ENCODE measurements at regions not wholly inside any gene's neighbourhood (a gene's known extent, or its start where the extent isn't known, plus 50 kb on each side); places are given as distances from the start of the nearest gene placed in this dataset.

DNA sequence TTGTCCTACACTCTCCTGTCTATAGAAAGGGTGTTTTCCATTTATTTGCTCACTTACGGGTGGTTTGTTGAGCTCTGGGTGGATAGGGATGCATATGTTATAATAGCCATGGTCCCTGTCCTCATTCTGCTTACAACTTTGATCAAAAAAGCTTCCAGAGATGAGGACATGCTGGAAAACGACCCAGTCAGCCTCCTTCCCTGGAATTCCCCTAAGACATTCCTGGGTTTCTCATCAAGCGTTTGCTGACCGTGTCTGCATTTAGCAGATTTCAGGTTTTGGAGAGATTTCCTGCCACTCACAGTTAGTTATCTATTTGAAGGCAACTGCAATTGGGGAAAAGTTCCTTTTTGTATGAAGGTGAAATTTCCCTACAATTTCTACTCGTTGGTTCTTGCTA lies 152.8 kb upstream of the AFDN start:
- Histone ChIP-seq H3K9me3 (ENCODE audit: low read length) (no peaks in the 10 kb centered on the region), H3K9me2 (ENCODE audit: insufficient read depth, low read length) (no peaks in the 10 kb centered on the region), H3K36me3 (ENCODE audit: insufficient read depth, low read length) (no peaks in the 10 kb centered on the region), H3K4me3 (ENCODE audit: low read length) (no peak overlapping the region), H3F3A (ENCODE audit: insufficient read depth, low read length, poor library complexity, severe bottlenecking) (no peaks in the 10 kb centered on the region), H3K27ac (ENCODE audit: low read length) (no peak overlapping the region), H3K79me2 (replicated peaks; ENCODE audit: insufficient read depth, low read length) (peaks cover 3% of the 10 kb centered on the region), H4K20me1 (ENCODE audit: insufficient read depth) (no peaks in the 10 kb centered on the region), H3K4me2 (ENCODE audit: low read length) (no peak overlapping the region), H2AFZ (ENCODE audit: low read depth, low read length) (no peak overlapping the region), H3K9ac (ENCODE audit: low read length) (no peak overlapping the region), H3K27me3 (ENCODE audit: insufficient read depth, low read depth, low read length) (no peaks in the 10 kb centered on the region)
- TF ChIP-seq, protein P1, sequence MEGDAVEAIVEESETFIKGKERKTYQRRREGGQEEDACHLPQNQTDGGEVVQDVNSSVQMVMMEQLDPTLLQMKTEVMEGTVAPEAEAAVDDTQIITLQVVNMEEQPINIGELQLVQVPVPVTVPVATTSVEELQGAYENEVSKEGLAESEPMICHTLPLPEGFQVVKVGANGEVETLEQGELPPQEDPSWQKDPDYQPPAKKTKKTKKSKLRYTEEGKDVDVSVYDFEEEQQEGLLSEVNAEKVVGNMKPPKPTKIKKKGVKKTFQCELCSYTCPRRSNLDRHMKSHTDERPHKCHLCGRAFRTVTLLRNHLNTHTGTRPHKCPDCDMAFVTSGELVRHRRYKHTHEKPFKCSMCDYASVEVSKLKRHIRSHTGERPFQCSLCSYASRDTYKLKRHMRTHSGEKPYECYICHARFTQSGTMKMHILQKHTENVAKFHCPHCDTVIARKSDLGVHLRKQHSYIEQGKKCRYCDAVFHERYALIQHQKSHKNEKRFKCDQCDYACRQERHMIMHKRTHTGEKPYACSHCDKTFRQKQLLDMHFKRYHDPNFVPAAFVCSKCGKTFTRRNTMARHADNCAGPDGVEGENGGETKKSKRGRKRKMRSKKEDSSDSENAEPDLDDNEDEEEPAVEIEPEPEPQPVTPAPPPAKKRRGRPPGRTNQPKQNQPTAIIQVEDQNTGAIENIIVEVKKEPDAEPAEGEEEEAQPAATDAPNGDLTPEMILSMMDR (IDR thresholded peaks at IDR 0.05; ENCODE audit: poor library complexity, severe bottlenecking), result no peak
- TF ChIP-seq EP300 (conservative IDR thresholded peaks at IDR 0.05; ENCODE audit: poor library complexity, severe bottlenecking), result no peak
- TF ChIP-seq, protein P2, sequence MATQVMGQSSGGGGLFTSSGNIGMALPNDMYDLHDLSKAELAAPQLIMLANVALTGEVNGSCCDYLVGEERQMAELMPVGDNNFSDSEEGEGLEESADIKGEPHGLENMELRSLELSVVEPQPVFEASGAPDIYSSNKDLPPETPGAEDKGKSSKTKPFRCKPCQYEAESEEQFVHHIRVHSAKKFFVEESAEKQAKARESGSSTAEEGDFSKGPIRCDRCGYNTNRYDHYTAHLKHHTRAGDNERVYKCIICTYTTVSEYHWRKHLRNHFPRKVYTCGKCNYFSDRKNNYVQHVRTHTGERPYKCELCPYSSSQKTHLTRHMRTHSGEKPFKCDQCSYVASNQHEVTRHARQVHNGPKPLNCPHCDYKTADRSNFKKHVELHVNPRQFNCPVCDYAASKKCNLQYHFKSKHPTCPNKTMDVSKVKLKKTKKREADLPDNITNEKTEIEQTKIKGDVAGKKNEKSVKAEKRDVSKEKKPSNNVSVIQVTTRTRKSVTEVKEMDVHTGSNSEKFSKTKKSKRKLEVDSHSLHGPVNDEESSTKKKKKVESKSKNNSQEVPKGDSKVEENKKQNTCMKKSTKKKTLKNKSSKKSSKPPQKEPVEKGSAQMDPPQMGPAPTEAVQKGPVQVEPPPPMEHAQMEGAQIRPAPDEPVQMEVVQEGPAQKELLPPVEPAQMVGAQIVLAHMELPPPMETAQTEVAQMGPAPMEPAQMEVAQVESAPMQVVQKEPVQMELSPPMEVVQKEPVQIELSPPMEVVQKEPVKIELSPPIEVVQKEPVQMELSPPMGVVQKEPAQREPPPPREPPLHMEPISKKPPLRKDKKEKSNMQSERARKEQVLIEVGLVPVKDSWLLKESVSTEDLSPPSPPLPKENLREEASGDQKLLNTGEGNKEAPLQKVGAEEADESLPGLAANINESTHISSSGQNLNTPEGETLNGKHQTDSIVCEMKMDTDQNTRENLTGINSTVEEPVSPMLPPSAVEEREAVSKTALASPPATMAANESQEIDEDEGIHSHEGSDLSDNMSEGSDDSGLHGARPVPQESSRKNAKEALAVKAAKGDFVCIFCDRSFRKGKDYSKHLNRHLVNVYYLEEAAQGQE (IDR thresholded peaks at IDR 0.05; ENCODE audit: borderline replicate concordance), result no peak
- no peak for TF ChIP-seq MXI1 (conservative IDR thresholded peaks at IDR 0.05; ENCODE audit: poor library complexity, severe bottlenecking)

DNA sequence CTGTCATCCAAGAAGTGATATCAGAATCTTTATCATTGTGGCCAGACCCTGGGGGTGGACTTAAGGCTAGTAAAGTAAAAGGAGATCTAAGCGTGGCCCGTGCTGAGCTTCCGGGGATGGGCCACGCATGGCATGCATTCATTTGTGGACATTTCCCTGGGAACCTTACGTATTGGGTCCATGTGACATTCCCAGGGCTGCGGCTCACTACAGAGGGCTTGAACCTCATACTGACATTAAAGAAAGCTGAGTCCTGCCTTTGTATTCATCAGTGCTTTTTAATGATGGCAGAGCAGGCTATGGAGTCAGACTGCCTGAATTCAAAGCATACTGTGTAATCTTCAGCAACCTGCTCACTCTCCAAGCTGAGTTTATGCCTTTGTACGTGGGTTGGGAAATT lies 152.2 kb upstream of the AFDN start:
- no peaks in the 10 kb centered on the region for H3K9me3 ChIP-seq (ENCODE audit: low read length)
- H4K20me1 ChIP-seq (ENCODE audit: insufficient read depth), result no peaks in the 10 kb centered on the region
- no peak overlapping the region for H3K9ac ChIP-seq (ENCODE audit: low read length)
- H3K79me2 ChIP-seq (replicated peaks; ENCODE audit: insufficient read depth, low read length), result peaks cover 3% of the 10 kb centered on the region
- no peaks in the 10 kb centered on the region for H3K27me3 ChIP-seq (ENCODE audit: insufficient read depth, low read depth, low read length)
- no peak overlapping the region for H2AFZ ChIP-seq (ENCODE audit: low read depth, low read length)
- no peak overlapping the region for H3K4me2 ChIP-seq (ENCODE audit: low read length)
- H3K4me3 ChIP-seq (ENCODE audit: low read length), result no peak overlapping the region
- no peaks in the 10 kb centered on the region for H3K36me3 ChIP-seq (ENCODE audit: insufficient read depth, low read length)
- H3K27ac ChIP-seq (ENCODE audit: low read length), result no peak overlapping the region
- TF ChIP-seq RAD21 (conservative IDR thresholded peaks at IDR 0.05) (no peak), TAF1 (IDR thresholded peaks at IDR 0.05; ENCODE audit: low read depth) (no peak), POLR2AphosphoS5 (IDR thresholded peaks at IDR 0.05) (no peak), MXI1 (conservative IDR thresholded peaks at IDR 0.05; ENCODE audit: poor library complexity, severe bottlenecking) (no peak)
- TF ChIP-seq, protein P1 (IDR thresholded peaks at IDR 0.05; ENCODE audit: poor library complexity, severe bottlenecking), result no peak
- H3K9me2 ChIP-seq (ENCODE audit: insufficient read depth, low read length), result no peaks in the 10 kb centered on the region
- no peaks in the 10 kb centered on the region for H3F3A ChIP-seq (ENCODE audit: insufficient read depth, low read length, poor library complexity, severe bottlenecking)
